Small intestine (tissue), 7 donors: ENCODE measurements at regions not wholly inside any gene's neighbourhood (a gene's known extent, or its start where the extent isn't known, plus 50 kb on each side); places are given as distances from the start of the nearest gene placed in this dataset.
"Not testable (repeated sequence)": the region's sequence is repeated elsewhere in the genome, so short reads cannot be mapped to it uniquely, and the experiment has no call there.

Experiments used
- DNase-seq, 2 donors: peaks; one replicate each; pipeline versions ENCODE4 v3.0.0 to v3.0.0-alpha.2; 2013
- FAIRE-seq: peaks from 2 replicates; lab custom pipeline; 2012; peaks lifted over from hg19 to GRCh38; lab: Jason Lieb, UNC
- H3K27ac ChIP-seq, 3 donors: one replicate each; pipeline ENCODE4 v1.5.1; 2013; ENCODE audit warnings: low read length in 2 of 3, mild to moderate bottlenecking in 2 of 3, control low read depth in 1 of 3, inconsistent platforms in 1 of 3, low read depth in 1 of 3, moderate library complexity in 1 of 3
- H3K27me3 ChIP-seq, 3 donors: one replicate each; pipeline ENCODE4 v1.6.1; 2013; ENCODE audit warnings: low read length in 3 of 3, inconsistent platforms in 1 of 3; ENCODE audit not compliant: control insufficient read depth in 3 of 3, insufficient read depth in 3 of 3
- H3K36me3 ChIP-seq, 3 donors: one replicate each; pipeline ENCODE4 v1.6.1; 2013; ENCODE audit warnings: low read length in 3 of 3, inconsistent platforms in 1 of 3, low read depth in 1 of 3, mild to moderate bottlenecking in 1 of 3, moderate library complexity in 1 of 3; ENCODE audit not compliant: control insufficient read depth in 3 of 3, insufficient read depth in 2 of 3
- H3K4me1 ChIP-seq, 3 donors: one replicate each; pipeline ENCODE4 v1.6.1; 2013; ENCODE audit warnings: low read length in 2 of 3, inconsistent platforms in 1 of 3, low read depth in 1 of 3, mild to moderate bottlenecking in 1 of 3, moderate library complexity in 1 of 3; ENCODE audit not compliant: control insufficient read depth in 3 of 3, insufficient read depth in 2 of 3
- H3K4me3 ChIP-seq, 3 donors: one replicate each; pipeline ENCODE4 v1.5.1; 2013; ENCODE audit warnings: low read length in 3 of 3, control low read depth in 1 of 3, inconsistent platforms in 1 of 3, low read depth in 1 of 3, mild to moderate bottlenecking in 1 of 3, moderate library complexity in 1 of 3
- H3K9me3 ChIP-seq, 2 donors: one replicate each; pipeline ENCODE4 v1.6.1; 2013; ENCODE audit warnings: low read depth in 1 of 2, low read length in 1 of 2; ENCODE audit not compliant: control insufficient read depth in 2 of 2, insufficient read depth in 1 of 2
- WGBS, 3 donors: extraction: QIAGEN DNeasy Blood & Tissue Kit; methylation state at CpG; one replicate each; pipeline ENCODE4 v1.1.7; 2013; 5-methylcytosine and 5-hydroxymethylcytosine counted together
- donor health status: healthy with polysubstance abuse.
- donor health status: control.
- donor health status: control.
- donor health status: Bipolar disorder and iron deficiency.
- donor health status: healthy.

- Histone ChIP-seq H3K4me1 (no peaks in the 10 kb centered on the region), H3K9me3 (no peaks in the 10 kb centered on the region), H3K27ac (no peak overlapping the region), H3K27me3 (no peaks in the 10 kb centered on the region), H3K36me3 (no peaks in the 10 kb centered on the region), H3K4me3 (no peak overlapping the region)
- DNase-seq (no peak), FAIRE-seq (no peak)
- 88 to 90% (median 88%) methylated on average over 8 of the region's 8 CpGs for WGBS, 3 donors
These were observed 139.4 kb downstream of the MACIR start for GRCh38 chr5:103397739-103398581.

DNA sequence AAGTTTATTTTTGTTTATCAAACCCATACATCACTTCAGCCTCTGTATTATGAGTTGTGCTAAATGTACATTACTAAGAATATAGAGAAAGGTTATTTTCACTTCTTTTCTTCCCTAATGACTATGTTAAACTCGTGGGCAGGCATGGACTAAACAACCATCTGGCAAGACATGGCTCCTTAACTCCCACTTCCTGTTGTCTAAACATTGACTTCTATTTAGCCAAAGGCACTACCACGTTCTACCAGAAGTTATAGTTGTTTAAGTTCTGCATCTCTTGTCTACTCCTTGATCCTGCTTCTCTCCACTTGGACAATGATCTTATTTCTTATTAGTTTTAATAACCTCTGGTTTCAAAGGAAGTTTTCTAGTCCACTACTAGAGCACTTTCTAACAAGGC is 136.1 kb downstream of the MACIR start:
- no peaks in the 10 kb centered on the region for H3K27me3 ChIP-seq
- no peaks in the 10 kb centered on the region for H3K4me1 ChIP-seq
- no peak for DNase-seq
- FAIRE-seq: no peak
- H3K9me3 ChIP-seq: no peaks in the 10 kb centered on the region
- no peak overlapping the region for H3K4me3 ChIP-seq
- 40 to 52% (median 47%) methylated on average over 2 of the region's 2 CpGs for WGBS, 3 donors
- H3K27ac ChIP-seq: no peak overlapping the region
- H3K36me3 ChIP-seq: no peaks in the 10 kb centered on the region

- Histone ChIP-seq H3K9me3 (no peaks in the 10 kb centered on the region), H3K27ac (no peak overlapping the region), H3K27me3 (no peaks in the 10 kb centered on the region), H3K4me3 (no peak overlapping the region), H3K36me3 (no peaks in the 10 kb centered on the region), H3K4me1 (no peaks in the 10 kb centered on the region)
- WGBS, 3 donors: 32 to 92% (median 60%) methylated on average over 4 of the region's 4 CpGs
- no peak for FAIRE-seq
- no peak for DNase-seq
These were observed 134.7 kb downstream of the MACIR start for GRCh38 chr5:103393101-103393754.

DNA sequence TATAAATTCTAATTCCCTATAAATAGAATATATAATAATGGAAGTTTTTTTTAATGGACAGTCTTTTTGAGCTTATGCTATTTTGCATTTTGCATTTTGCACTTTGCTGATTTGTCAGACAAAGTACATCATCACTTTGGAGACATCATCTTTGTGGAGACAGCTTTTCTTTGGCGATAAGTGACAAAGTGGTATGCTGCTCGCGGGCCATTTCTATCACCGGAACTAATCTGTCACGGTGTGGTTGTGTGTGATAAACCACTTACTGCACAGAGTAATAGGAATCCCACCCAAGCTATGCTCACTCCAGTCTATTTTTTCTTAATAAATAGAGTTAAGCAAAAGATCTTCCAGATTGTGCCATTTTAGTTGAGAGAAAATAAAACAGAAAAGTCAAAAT is 133.1 kb downstream of the MACIR start:
- 94 to 96% (median 95%) methylated on average over 5 of the region's 5 CpGs for WGBS, 3 donors
- H3K9me3 ChIP-seq: no peaks in the 10 kb centered on the region
- DNase-seq (no peak), FAIRE-seq (no peak)
- H3K27me3 ChIP-seq: no peaks in the 10 kb centered on the region
- H3K4me1 ChIP-seq: no peaks in the 10 kb centered on the region
- no peak overlapping the region for H3K4me3 ChIP-seq
- H3K27ac ChIP-seq: no peak overlapping the region
- no peaks in the 10 kb centered on the region for H3K36me3 ChIP-seq

DNA sequence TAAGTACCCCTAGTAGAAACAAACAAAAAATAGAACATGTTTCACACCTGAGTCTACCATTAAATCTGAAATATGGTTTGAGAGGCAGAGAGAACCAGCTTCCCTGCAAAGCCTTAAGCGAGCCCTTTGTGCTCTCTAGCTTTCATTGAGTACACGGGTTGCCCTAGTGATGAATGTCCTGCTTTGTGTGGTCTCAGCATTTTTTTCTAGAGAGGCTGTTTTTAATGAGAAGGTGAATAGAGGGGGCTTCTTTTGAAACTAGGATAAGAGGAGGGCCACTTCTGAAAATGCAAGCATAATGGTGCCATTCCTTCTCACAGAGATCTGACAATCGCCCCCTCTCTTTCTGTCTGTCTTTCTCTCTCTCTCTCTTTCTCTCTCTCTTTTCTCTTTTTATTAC is 131.3 kb downstream of the MACIR start:
- Histone ChIP-seq H3K4me1 (no peaks in the 10 kb centered on the region), H3K27ac (no peak overlapping the region), H3K9me3 (no peaks in the 10 kb centered on the region), H3K27me3 (no peaks in the 10 kb centered on the region), H3K4me3 (no peak overlapping the region), H3K36me3 (no peaks in the 10 kb centered on the region)
- DNase-seq (no peak), FAIRE-seq (no peak)
- WGBS, 3 donors: 80 to 90% (median 80%) methylated on average over 3 of the region's 3 CpGs

DNA sequence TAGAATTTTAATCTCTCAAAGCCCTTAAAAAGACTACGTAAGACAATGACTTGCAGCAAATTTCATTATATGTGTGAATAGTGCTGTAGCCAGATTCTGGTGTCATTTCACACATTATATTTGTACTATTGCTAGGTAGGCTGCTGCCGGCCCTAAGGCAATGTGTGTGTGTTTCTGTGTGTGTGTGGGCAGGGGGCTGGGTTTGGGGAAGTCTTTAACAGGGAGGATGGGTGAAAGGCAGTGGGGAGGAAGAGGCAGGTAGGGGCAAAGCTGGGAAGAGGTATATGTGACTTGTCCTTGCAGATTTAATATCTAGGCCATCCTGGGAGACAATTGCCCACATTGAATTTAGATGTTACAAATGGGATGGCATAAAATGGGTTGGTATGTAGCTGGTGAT is 130.8 kb downstream of the MACIR start:
- WGBS, 3 donors: 84 to 90% (median 89%) methylated on average over 2 of the region's 2 CpGs
- DNase-seq (no peak), FAIRE-seq (no peak)
- H3K4me3 ChIP-seq: no peak overlapping the region
- H3K27me3 ChIP-seq: no peaks in the 10 kb centered on the region
- no peaks in the 10 kb centered on the region for H3K9me3 ChIP-seq
- no peaks in the 10 kb centered on the region for H3K36me3 ChIP-seq
- H3K4me1 ChIP-seq: no peaks in the 10 kb centered on the region
- H3K27ac ChIP-seq: no peak overlapping the region

DNA sequence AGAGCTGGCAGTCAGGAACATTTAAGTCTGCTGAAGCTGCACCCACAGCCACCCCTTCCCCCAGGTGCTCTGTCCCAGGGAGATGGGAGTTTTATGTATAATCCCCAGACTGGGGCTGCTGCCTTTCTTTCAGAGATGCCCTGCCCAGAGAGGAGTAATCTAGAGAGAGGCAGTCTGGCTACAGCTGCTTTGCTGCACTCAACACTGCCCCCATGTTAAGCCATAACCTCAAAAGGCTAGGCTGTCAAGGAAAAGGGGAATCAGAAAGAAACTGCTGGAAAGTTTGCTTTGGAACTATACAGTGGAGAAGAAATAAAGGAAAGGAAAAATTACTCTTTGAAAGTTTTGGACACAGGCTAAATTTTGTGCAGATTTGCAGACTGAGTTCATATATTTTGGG is 127.2 kb downstream of the MACIR start:
- DNase-seq (no peak), FAIRE-seq (no peak)
- Histone ChIP-seq H3K27me3 (no peaks in the 10 kb centered on the region), H3K36me3 (no peaks in the 10 kb centered on the region), H3K4me1 (no peaks in the 10 kb centered on the region), H3K9me3 (no peaks in the 10 kb centered on the region), H3K4me3 (no peak overlapping the region), H3K27ac (no peak overlapping the region)

- 84 to 89% (median 88%) methylated on average over 4 of the region's 4 CpGs for WGBS, 3 donors
These were observed 119.1 kb downstream of the MACIR start for GRCh38 chr5:103377638-103378037.

More at GRCh38 chr5:103377638-103378037, 119.1 kb downstream of the MACIR start:
- not testable (repeated sequence) for H3K27me3 ChIP-seq, H3K4me3 ChIP-seq, H3K36me3 ChIP-seq, H3K27ac ChIP-seq, FAIRE-seq, H3K9me3 ChIP-seq, DNase-seq
- H3K4me1 ChIP-seq: peaks cover 3 to 25% (median 7%) of the 10 kb centered on the region in 3 donors
